ENCODE measurements at regions not wholly inside any gene's neighbourhood (a gene's known extent, or its start where the extent isn't known, plus 50 kb on each side); places are given as distances from the start of the nearest gene placed in this dataset.

DNA sequence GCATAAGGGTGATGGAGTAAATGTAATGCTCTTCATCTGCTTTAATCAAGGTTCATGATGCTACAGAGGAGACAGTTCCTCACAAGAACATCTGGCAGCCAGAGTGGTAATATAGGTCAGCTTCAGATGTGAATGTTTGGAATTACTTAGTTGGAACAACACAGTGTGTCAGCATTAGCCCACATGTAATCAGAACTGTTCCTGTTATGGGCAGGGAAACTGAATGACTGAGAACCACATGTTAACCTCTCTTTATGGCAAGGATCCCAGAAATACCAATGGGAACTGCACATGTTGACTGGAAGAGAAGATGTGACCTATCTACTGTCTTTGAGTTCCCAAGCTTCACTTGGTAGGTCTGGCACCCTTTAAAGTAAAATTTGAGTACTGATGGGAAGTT is 390.1 kb upstream of the PDE3A start (continued):
- no peak for TF ChIP-seq POLR2A (IDR thresholded peaks at IDR 0.05; ENCODE audit: borderline replicate concordance, extremely low read depth, insufficient read depth, insufficient read length)
- no peak for TF ChIP-seq ZFX (IDR thresholded peaks at IDR 0.05)

DNA sequence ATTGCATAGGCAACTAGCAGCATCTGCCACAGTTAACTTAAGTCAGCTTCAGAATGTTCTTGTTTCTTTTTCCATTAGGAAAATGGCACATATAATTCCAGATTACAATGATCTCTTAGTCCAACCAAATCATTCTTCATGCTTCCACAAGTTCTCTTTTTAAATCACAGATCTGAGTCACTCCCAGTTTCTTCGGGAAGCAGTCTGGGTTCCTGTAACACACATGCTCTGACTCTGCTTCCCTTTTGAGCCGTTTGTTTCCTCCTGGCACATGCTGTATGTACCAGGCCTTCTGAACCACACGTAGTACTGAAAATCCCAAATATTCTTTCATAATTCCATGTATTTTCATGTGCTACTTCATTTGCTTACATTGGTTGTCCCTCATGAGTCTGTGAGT is 388.8 kb upstream of the PDE3A start:
- Histone ChIP-seq H3K9me2 (ENCODE audit: insufficient read depth) (no peaks in the 10 kb centered on the region), H2AFZ (ENCODE audit: low read depth, low read length, poor library complexity, severe bottlenecking) (no peak overlapping the region), H3K9ac (ENCODE audit: low read length) (no peak overlapping the region), H3K27me3 (ENCODE audit: insufficient read depth, low read length) (no peaks in the 10 kb centered on the region), H3K4me2 (ENCODE audit: low read length) (no peak overlapping the region), H3K9me3 (ENCODE audit: control insufficient read depth in 1 of 2, insufficient read depth in 1 of 2, low read depth in 1 of 2, low read length in 2 of 2) (no peaks in the 10 kb centered on the region), H3K4me1 (ENCODE audit: control insufficient read depth in 1 of 2, insufficient read depth in 2 of 2, low read length in 2 of 2) (no peaks in the 10 kb centered on the region), H3K27ac (ENCODE audit: low read depth, low read length) (no peak overlapping the region), H3K36me3 (ENCODE audit: control insufficient read depth in 1 of 2, insufficient read depth in 2 of 2, low read length in 2 of 2) (no peaks in the 10 kb centered on the region), H4K20me1 (ENCODE audit: insufficient read depth) (no peaks in the 10 kb centered on the region), H3K4me3 (replicated peaks in 1 of 2; ENCODE audit: low read depth in 1 of 2, low read length in 2 of 2) (no peak overlapping the region), H3K79me2 (ENCODE audit: insufficient read depth, low read length) (no peaks in the 10 kb centered on the region)
- no TSS peak for BruUV-seq (replicated peaks)
- POLR2A ChIA-PET = no interaction called here
- ATAC-seq (no peak), DNase-seq (ENCODE audit: low read depth, low spot score) (no peak)
- TF ChIP-seq RAD21 (IDR thresholded peaks at IDR 0.05; ENCODE audit: low read depth) = no peak
- no peak for TF ChIP-seq POLR2A (IDR thresholded peaks at IDR 0.05; ENCODE audit: borderline replicate concordance, extremely low read depth, insufficient read depth, insufficient read length)
- no peak for TF ChIP-seq POLR2AphosphoS5 (IDR thresholded peaks at IDR 0.05; ENCODE audit: low read depth, low read length)
- TF ChIP-seq, protein P1, sequence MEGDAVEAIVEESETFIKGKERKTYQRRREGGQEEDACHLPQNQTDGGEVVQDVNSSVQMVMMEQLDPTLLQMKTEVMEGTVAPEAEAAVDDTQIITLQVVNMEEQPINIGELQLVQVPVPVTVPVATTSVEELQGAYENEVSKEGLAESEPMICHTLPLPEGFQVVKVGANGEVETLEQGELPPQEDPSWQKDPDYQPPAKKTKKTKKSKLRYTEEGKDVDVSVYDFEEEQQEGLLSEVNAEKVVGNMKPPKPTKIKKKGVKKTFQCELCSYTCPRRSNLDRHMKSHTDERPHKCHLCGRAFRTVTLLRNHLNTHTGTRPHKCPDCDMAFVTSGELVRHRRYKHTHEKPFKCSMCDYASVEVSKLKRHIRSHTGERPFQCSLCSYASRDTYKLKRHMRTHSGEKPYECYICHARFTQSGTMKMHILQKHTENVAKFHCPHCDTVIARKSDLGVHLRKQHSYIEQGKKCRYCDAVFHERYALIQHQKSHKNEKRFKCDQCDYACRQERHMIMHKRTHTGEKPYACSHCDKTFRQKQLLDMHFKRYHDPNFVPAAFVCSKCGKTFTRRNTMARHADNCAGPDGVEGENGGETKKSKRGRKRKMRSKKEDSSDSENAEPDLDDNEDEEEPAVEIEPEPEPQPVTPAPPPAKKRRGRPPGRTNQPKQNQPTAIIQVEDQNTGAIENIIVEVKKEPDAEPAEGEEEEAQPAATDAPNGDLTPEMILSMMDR (IDR thresholded peaks at IDR 0.05 in 2 of 3, conservative IDR thresholded peaks at IDR 0.05 in 1 of 3; ENCODE audit: borderline replicate concordance in 1 of 3, insufficient read depth in 1 of 3, low read depth in 2 of 3, low read length in 2 of 3) = no peak
- no peak for TF ChIP-seq EZH2 (IDR thresholded peaks at IDR 0.05)
- no peak for TF ChIP-seq SIN3A (IDR thresholded peaks at IDR 0.05; ENCODE audit: low read depth)
- no peak for TF ChIP-seq CEBPB (IDR thresholded peaks at IDR 0.05; ENCODE audit: low read depth)
- TF ChIP-seq EGR1 (IDR thresholded peaks at IDR 0.05; ENCODE audit: low read depth) = no peak
- no peak for TF ChIP-seq YY1 (IDR thresholded peaks at IDR 0.05; ENCODE audit: extremely low read depth, insufficient replicate concordance, low read depth, low read length)
- no peak for TF ChIP-seq ELF1 (IDR thresholded peaks at IDR 0.05; ENCODE audit: borderline replicate concordance, low read depth)
- CTCF ChIA-PET = no interaction called here
- RAD21 ChIA-PET (ENCODE audit: low non-redundant PET in 1 of 2, low total read pairs in 2 of 2, uncharacterized antibody in 2 of 2, unreplicated experiment in 2 of 2) = no interaction called here
- intact Hi-C loops (cut with micrococcal nuclease) = no loop called here
